Dermis microvascular lymphatic vessel endothelial cell (primary cell): ENCODE measurements at regions not wholly inside any gene's neighbourhood (a gene's known extent, or its start where the extent isn't known, plus 50 kb on each side); places are given as distances from the start of the nearest gene placed in this dataset.

ENCODE experiments used
- DNase-seq, 2 donors: peaks; one replicate each; pipeline versions ENCODE4 v3.0.0 to v3.0.0-alpha.2; 2010; ENCODE audit warnings: low read depth in 2 of 2

DNA sequence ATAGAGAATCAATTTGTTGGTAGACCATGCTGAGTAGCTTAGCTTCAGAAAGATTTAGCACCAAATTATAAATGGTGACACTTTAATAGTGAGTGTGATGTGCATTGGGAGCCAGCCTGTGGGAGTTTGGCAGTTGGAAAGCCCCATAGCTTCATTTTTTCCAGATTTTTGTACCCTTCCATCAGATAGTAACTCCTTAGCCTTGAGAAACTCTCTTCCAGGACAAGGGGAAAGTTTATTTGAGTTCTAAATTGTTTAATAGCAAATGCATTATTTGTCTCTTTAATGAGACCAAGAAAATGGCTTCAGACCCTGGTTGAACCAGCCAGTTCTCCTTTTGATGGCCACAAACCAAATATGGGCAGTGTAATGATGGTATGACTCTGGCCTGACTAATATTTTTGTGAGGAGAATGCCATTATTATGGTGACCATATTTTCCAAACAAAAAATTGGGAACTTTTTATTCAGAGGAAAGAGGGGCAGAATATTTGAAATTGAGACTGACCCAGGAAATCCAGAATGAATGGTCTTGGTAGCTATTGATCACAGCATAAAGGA is 49.8 kb downstream of the PLCE1 start:
- DNase-seq: no peak

- no peak for DNase-seq
Measured at GRCh38 chr10:94046098-94046497, 52.4 kb downstream of the PLCE1 start.

- DNase-seq: no peak
Measured at GRCh38 chr10:94047293-94047692, 53.6 kb downstream of the PLCE1 start.

DNA sequence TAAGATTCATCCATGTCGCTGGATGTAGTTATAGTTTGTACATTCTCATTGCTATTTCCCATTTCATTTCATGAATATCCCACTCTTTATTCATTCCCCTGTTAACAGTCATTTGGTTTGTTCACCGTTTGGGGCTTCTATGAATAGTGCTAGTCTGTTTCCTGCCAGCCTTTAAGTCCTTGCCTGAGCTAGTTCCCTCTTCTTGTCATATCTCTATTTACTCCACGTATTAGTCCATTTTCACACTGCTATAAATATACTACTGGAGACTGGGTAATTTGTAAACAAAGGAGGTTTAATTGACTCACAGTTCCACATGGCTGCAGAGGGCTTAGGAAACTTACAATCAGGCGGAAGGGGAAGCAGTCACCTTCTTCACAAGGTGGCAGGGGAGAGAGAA is 56.2 kb downstream of the PLCE1 start:
- no peak for DNase-seq

- DNase-seq: no peak
Measured at GRCh38 chr10:94052281-94052680, 58.5 kb downstream of the PLCE1 start.

GRCh38 chr10:94052866-94053791 is 59.4 kb downstream of the PLCE1 start:
- no peak for DNase-seq

DNA sequence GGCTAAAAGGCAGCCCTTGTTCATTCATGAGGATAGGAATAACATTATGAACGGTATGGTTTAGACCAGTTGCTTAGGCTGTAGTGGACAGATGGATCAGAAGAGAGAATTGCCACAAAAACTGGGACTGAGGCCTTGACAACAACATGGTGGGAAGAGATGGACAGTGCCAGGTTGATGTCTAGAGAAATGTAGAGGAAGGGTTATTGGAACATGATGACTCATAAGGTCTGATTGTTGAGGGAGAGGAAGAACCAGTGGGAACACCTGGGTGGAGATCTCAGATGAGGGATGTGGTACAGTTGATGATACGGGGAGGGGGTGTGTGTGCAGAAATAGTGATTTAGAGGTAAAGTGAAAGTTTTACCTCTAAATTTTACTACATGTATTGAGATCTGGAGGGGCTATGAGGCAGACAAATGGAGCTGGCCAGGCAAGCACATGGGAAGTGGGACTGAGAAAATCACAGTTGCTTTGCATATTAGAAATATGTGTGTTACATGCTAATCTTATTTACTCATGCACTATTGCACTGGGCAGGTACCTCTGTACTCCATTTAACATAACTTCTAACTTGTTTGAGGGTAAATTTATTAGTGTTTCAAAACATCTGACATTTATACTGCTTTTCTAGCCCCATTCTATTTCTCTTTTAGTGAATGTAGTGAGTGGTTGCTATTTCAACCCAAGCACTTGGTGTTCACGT is 65.6 kb downstream of the PLCE1 start:
- no peak for DNase-seq

DNA sequence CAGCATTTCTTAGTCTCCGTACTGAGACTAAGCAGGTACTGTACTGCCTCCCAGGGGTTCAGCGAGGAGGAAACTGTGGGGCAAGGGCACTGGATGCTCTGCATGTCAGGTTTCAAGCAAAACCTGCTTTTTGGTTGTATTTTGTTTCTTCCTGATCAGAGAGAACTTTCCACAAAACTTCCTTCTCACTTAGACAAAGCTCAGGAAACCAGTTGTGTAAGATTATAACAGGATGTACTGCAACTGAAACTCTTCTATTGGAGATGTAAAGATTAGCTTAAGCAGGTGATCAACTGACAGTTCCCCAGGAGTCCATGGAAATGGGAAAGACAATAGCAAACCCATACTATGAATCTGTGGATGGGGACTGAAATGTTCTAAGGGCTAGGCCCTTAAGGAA is 67.3 kb downstream of the PLCE1 start:
- no peak for DNase-seq

GRCh38 chr10:94062611-94063010 is 68.9 kb downstream of the PLCE1 start:
- no peak for DNase-seq

DNA sequence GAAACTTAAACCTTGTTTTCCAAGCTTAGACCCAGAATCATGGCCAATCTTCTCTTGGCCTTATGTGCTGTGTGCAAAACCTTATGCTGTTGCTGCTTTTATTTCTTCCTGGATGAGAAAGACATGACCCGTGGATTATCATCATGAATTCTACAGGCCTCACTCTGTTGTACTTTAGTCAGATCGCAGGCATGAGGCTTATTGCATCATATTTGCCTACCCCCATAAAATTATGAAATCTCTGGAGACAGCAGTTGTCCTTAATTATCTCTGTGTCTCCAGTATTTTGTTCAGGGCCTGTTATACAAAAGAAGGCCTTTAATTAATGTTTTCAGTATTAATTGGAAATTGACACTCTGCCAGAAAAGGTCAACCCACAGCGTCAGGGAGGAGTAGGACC is 71.6 kb downstream of the PLCE1 start:
- no peak for DNase-seq

- no peak for DNase-seq
Measured at GRCh38 chr10:94065787-94066186, 72.1 kb downstream of the PLCE1 start.

DNA sequence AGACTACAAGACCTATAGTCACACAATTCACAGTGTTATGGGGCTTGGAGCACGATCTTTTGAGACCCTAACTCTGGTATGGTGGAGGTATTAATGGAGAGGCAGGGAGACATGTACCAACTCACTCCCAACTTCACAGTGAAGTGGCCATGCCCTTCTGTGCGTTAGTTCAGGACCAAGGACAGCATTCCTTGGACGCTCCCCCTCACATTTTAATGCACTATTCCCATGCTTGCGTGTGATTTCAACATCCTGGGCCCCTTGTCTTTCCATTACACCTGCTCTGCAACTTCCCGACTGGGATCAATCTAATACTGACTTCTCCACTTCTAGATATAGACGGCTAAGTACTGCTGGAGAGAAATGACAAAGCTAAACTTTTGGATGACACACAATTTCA is 72.7 kb downstream of the PLCE1 start:
- peak; percentile 18 to 40 for DNase-seq

DNA sequence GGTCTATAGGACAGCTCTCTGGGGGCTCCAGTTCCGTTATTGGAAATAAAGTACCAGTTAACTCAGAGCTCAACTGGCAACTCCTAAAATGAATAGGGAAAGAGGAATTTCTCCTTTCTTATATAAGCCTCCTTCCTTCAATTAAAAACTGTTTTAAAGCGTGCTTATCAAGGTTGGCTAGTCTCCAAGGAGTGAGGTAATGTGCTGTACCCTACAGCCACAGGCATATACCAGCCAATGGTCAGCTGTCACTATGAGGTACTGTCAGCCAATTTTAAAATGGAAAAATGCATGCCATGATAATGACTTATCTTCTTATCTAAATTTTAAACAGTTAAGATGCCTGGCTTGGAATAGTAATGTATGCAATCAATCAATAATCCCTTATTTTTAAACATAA is 76.2 kb downstream of the PLCE1 start:
- no peak for DNase-seq

GRCh38 chr10:94074462-94074861 is 80.7 kb downstream of the PLCE1 start:
- DNase-seq: no peak

DNA sequence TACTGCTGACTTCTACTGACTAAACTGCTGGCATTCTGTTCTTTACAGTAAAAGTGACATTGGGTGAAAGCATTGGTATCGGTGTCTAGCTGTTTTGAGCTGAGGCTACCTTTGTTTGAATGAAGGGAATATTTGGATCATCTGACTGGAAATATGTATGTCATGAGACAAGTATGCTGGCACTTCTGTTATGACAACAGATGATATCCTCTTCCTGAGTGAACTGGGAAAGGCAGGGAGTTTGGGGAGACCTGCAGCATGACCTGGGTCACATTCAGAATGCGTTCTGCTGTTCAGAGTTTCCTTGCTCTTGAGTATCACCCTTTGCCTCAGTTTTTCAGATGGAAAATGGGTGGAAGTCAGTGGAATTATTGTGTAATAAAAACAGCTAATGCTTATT is 81.8 kb downstream of the PLCE1 start:
- DNase-seq: peak; percentile 67 to 99

DNA sequence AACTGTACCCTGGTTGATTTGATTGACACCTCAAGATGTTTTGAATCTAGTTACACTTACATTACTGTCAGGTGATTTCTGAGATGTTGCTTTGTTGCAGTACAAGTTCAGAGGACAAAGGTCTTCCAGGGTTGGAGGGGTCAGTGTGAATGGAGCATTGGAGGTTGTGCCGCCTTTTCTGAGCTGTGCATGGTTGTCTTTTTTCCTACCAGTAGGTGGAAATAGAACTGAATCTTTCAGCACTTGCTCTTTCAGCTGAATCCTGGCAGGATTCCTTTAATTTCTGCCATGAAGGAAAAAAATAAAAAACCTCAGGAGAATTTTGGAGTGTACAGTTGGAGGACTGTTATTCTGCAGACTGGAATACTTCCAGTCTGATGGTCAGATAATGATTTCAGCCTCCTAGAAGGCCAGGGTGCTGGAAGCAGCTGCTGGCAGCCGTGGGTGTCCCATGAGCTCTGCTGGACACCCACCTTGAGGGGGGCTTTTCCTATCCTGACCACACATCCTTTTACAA is 82.7 kb downstream of the PLCE1 start:
- DNase-seq: peak; percentile 13 to 68

- no peak for DNase-seq
Measured at GRCh38 chr10:94077042-94077441, 83.3 kb downstream of the PLCE1 start.

- no peak for DNase-seq
Measured at GRCh38 chr10:94080108-94080507, 86.4 kb downstream of the PLCE1 start.

DNA sequence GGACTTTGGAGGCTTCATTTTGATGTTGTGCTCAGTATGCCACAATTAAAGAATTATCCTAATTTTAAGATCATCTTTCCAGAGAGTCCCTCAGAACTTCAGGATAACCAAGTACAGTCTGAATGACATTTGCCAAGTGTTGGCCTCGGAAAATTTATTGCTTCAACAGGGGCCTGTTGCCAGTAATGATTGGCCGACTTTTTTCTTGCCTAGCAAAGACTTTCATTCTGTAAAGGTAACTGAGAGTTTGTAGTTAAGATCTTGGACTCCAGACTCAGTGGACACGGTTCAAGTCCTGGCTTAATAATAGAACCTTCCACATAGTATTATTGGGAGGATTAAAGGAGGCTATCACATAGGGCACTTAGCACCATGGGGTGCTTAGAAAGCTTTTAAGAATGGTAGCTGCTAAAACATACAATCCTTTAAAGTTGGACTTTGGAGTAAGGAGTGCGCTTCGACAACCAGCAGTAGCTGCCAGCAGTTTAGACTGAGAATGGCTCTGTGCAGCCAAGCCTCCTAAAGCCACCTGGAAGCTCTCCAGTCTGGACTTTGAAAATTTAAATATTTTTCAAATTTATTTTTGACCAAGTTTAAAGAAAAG is 90.0 kb downstream of the PLCE1 start:
- no peak for DNase-seq

- no peak for DNase-seq
Measured at GRCh38 chr10:94084344-94084743, 90.6 kb downstream of the PLCE1 start.

DNA sequence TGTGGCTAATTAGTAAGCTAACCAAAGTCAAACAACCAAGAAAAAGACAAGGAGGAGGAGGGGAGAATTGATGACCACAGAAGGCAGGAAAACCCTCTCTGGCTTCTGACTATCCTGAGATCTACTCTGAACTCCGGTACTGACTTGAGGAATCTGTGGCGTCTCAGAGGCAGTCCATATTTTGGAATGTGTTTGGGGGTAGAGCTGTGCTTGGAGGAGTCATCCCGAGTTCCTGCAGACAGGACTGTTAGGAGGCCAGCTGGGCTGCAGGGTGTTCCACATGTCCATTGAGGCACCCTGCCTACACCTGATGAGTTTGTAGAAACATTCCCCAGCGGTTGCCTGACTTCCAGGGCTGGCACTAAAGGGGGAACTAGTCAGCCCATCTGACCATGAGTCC is 91.6 kb downstream of the PLCE1 start:
- no peak for DNase-seq
